HG02623 (cell line): ENCODE measurements at regions not wholly inside any gene's neighbourhood (a gene's known extent, or its start where the extent isn't known, plus 50 kb on each side); places are given as distances from the start of the nearest gene placed in this dataset.
"Not testable (repeated sequence)": the region's sequence is repeated elsewhere in the genome, so short reads cannot be mapped to it uniquely, and the experiment has no call there.

Experiments used
- ATAC-seq: cut with Tn5 transposase; IDR thresholded peaks from one replicate; pipeline ENCODE4 v1.9.1; 2021; ENCODE audit warnings: moderate library complexity; ENCODE audit not compliant: unreplicated experiment

GRCh38 chr7:17044396-17044795, 162.6 kb upstream of the AGR3 start:
- no peak for ATAC-seq

GRCh38 chr7:17044861-17045260, 163.1 kb upstream of the AGR3 start:
- no peak for ATAC-seq

DNA sequence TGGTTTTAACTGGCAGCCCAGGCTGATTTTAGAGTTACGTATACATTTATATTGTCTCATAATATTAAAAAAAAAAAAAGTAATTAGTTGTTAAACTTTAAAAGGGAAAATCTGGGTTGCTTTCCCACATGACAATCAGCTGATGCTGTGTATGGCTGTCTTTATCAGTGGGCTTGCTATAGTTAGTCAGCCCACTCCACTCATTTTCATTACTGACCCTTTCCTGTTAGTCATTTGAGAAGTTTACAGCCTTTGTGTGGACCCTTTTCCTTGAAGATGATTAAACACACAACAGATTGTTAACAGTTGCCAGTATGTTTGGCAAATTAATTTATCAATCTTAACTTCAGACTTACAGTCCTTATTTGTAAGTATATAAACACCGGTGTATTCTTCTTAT, 164.5 kb upstream of the AGR3 start:
- ATAC-seq: no peak

DNA sequence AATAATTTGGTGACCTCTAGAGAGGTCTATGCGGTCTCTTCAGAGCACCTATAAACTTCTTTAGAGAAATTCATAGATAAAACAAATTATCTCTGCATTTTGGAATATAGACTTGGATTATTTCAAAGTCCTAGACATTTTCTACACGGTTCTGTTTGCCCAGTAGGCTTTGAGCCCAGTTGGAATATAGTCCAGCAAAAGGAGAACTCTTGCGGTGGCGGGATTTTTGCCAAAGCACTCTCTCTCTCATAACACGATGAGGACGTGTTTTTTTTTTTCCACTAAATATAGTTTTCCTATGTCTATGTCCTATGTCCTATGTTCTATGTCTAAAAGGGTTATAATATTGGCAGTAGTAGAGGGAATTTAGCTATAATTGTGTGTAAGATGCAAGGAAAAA, 164.9 kb upstream of the AGR3 start:
- no peak for ATAC-seq

DNA sequence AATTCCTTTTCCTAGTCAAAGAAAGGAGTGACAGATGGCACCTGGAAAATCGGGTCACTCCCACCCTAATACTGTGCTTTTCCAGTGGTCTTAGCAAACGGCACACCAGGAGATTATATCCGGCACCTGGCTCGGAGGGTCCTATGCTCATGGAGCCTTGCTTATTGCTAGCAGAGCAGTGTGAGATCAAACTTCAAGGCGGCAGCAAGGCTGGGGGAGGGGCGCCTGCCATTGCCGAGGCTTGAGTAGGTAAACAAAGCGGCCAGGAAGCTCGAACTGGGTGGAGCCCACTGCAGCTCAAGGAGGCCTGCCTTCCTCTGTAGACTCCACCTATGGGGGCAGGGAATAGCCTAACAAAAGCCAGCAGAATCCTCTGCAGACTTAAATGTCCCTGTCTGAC, 171.4 kb upstream of the AGR3 start:
- not testable (repeated sequence) for ATAC-seq

- no peak for ATAC-seq
Measured at GRCh38 chr7:17054206-17054605, 172.4 kb upstream of the AGR3 start.

DNA sequence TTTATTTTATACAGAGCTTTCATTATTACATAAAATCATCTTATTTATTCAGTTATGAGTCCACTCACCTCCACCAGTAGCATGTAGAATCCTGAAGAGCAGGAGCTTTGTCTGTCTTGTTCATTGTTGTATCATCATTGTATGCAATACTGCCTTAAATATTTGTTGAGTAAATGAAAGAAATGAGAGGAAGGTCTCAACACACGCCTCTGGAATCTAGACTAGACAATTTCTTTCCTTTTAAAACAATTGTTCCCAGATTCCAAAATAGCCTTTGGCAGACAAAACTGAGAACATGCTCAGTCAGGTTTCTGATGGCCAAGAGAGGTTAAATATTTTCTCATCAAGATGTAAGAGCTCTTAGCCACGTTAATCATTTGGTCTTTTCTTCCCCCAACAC, 173.1 kb upstream of the AGR3 start:
- no peak for ATAC-seq

- ATAC-seq: no peak
Measured at GRCh38 chr7:17055596-17055995, 173.8 kb upstream of the AGR3 start.

DNA sequence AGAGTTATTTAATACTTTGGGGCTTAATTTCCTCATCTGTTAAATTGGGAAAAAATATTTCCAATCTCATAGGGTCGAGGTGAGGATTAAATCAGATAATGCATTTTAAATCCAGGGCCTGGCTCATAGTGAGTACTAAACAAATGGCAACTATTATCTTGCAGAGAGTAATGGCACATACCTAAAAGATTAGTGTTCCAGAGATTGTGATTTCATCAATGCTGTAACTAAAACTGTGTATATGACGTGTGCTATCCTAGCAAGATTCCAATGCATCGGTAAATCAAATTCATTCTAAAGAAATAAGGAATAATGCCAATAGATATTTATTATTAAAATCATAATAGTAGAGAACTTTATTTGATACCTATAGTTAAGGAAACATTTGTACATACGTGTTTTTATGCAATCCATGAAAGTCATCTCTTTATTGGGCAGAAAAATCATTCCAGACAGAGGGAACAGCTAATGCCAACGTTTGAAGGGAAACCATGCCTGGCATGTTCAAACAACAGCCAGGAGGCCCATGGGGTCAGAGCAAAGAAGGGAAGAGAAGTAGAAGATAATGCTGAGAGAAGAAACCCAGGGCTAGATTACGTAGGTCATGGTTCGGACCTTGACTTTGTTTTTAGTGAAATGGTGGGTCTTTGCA, 174.8 kb upstream of the AGR3 start:
- no peak for ATAC-seq

DNA sequence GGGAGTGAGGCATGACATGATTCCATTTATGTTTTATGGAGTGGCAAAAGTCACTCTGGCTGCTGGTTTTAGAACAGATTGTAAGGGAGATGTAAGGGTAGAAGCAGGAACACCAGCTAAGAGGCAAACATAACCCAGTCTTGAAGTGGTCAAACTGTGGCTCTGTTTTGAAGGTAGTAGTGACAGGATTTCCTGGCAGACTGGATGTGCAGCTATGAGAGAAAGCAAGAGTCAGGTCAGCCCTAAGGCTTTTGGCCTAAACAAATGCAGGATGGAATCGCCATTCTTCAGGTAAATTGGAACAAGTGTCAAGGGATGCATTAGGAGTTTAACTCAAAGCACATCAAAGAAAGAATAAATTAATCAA, 175.3 kb upstream of the AGR3 start:
- ATAC-seq: no peak

- ATAC-seq: no peak
Measured at GRCh38 chr7:17058568-17058967, 176.8 kb upstream of the AGR3 start.

GRCh38 chr7:17060051-17060450, 178.3 kb upstream of the AGR3 start:
- no peak for ATAC-seq

DNA sequence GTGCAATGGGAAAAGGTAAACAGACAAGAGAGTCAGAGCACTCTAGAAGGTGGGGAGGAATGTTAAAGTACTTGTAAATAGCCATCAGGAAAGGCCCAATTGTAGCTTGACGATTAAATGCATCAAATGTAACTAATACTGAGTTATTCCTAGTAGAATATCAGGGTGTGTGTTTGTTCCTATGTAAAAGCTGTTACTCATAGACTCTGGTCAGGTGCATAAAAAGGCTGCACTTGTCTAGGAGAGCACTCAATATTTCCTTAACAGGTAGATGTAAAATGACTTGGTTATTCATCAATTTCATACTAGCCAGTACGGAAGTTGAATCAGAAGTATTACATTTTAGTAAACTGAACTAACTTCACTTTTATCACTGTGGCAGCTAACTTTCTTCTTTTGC, 179.7 kb upstream of the AGR3 start:
- ATAC-seq: no peak

DNA sequence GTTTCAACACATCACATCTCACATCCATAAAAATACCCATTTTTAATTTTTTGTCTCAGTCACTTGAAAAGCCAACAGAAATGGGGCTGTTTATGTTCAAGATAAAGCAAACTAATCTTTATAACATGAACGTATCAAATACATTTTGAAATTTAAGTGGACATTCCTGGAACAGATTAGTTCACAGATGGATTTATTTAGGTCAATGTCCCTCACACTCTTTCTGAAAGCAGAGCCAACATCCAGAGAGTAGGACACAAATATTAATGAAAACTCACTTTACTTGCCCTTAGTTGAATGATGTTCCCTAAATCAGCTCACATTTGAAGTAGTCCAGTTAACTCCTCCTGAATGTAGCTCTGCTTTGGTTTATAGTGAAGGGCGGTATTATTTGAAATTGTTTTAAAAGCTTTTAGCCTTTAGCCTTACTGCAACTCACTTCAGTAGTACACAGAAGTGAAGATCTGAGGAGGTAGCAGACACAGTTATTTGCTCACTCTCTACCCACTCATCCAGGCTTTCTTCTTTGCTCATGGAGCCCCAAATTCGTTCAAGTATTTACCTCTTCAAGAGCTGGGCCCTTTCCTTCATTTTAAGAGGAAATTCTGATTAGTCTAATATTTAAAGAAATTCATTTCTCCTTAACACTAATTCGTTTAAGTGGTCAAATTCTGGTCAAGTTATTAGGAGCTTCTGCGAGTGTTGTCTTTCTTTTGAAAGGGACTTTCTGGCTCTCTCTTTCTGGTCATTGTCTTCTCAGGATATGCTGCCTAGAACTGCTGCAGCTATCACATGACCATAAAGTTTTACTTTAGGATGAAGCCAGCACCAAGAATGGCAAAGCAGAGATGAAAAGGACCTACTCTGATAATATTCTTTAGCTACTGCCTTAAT, 180.6 kb upstream of the AGR3 start:
- ATAC-seq: no peak

- no peak for ATAC-seq
Measured at GRCh38 chr7:17063045-17063383, 181.2 kb upstream of the AGR3 start.

GRCh38 chr7:17067691-17068090, 185.9 kb upstream of the AGR3 start:
- no peak for ATAC-seq

- ATAC-seq: peak; percentile 34
Measured at GRCh38 chr7:17069146-17069545, 187.4 kb upstream of the AGR3 start.

DNA sequence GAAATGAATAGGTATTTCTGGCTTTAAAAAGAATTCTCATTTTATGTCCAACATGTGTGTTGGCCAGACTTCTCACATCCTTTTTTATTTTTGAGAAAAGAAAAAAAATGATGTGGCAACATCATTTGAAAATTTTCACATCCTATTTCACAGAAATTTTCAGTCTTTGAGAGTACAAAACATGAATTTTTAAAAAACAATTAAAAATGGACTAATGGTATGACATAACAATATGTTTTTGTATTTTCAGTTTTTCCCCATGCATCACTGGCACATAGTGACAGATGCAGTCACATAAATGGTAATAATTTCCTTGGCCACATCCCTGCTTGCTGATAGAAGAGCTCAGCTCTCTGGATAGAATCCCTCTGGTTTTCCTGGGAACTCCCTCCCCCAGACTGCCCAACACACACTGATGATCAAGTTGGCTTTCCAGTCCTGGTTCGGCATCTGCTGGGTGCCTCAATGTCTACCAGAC, 188.5 kb upstream of the AGR3 start:
- no peak for ATAC-seq

- ATAC-seq: peak; percentile 78
Measured at GRCh38 chr7:17071866-17072265, 190.1 kb upstream of the AGR3 start.

DNA sequence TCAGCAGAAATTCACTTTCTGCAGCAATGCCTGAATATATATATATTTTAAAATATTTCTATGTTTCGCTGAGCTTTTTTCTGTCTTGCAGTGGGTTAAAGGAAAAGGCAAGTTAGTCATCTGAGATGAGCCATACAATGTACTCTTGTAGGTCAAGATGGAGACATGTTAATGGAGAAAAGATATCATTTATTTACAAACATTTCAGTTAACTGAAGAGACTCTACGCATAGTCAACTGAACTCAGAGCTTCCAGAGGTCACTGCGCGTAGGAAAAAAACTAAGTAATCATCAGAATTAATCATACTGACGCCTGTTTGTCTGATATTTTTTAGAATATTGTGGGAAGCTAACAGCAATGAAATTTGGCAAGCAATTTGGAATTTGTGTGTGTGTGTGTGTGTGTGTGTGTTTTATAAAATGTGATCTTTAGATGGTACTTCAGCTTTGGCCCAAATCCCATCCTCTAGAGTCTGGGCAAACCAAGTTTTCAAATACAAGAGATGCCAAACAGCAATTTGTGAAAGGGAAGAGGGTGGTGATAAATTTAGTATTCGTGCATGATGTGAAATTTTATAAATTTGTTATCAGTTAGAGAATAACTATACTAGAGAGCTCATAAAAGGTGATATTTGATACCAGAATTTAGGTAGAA, 193.9 kb upstream of the AGR3 start:
- no peak for ATAC-seq

- ATAC-seq: no peak
Measured at GRCh38 chr7:17078298-17078697, 196.5 kb upstream of the AGR3 start.
